ENCODE measurements at regions not wholly inside any gene's neighbourhood (a gene's known extent, or its start where the extent isn't known, plus 50 kb on each side); places are given as distances from the start of the nearest gene placed in this dataset.

DNA sequence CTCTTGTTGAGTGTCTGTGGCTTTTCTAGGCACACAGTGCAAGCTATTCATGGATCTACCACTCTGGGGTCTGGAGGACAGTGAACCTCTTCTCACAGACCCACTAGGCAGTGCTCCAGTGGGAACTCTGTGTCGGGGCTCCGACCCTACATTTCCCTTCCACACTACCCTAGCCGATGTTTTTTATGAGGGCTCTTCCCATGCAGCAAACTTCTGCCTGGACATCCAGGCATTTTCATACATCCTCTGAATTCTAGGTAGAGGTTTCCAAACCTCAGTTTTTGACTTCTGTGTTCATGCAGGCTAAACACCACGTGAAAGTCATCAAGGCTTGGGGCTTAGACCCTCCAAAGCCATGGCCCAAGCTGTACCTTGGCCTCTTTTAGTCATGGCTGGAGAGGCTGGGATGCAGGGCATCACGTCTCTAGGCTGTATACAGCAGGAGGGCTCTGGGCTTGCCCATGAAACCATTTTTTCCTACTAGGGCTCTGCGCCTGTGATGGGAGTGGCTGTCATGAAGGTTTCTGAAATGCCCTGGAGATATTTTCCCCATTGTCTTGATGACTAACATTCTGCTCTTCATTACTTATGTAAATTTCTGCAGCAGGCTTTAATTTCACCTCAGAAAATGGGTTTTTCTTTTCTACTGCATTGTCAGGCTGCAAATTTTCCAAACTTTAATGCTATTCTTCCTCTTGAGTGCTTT is 249.8 kb upstream of the CPEB2 start:
- H3K27me3 ChIP-seq (replicated peaks; ENCODE audit: insufficient read depth) = no peaks in the 10 kb centered on the region
- peaks cover 3% of the 10 kb centered on the region for H3K9me3 ChIP-seq
- no peaks in the 10 kb centered on the region for H3K4me1 ChIP-seq (ENCODE audit: control insufficient read depth in 1 of 2, low read depth in 2 of 2)
- H3K27ac ChIP-seq = no peak overlapping the region
- no peak for TF ChIP-seq CTCF (IDR thresholded peaks at IDR 0.05)
- ATAC-seq (ENCODE audit: insufficient number of reproducible peaks, low FRiP score, low read depth) (no peak), DNase-seq (ENCODE audit: low spot score) (no peak)
- H3K4me3 ChIP-seq = no peak overlapping the region
- H3K36me3 ChIP-seq = no peaks in the 10 kb centered on the region

GRCh38 chr4:14767142-14767541 is 235.1 kb upstream of the CPEB2 start:
- TF ChIP-seq CTCF (IDR thresholded peaks at IDR 0.05) = no peak
- H3K27me3 ChIP-seq (replicated peaks; ENCODE audit: insufficient read depth) = no peaks in the 10 kb centered on the region
- H3K27ac ChIP-seq = no peak overlapping the region
- no peaks in the 10 kb centered on the region for H3K36me3 ChIP-seq
- peaks cover 0 to 5% of the 10 kb centered on the region in 2 donors for H3K4me1 ChIP-seq (ENCODE audit: control insufficient read depth in 1 of 2, low read depth in 2 of 2)
- no peak for ATAC-seq (ENCODE audit: insufficient number of reproducible peaks, low FRiP score, low read depth)
- H3K9me3 ChIP-seq = no peaks in the 10 kb centered on the region
- no peak for DNase-seq (ENCODE audit: low spot score)
- H3K4me3 ChIP-seq = no peak overlapping the region

GRCh38 chr4:14768449-14768848 is 233.8 kb upstream of the CPEB2 start:
- TF ChIP-seq CTCF (IDR thresholded peaks at IDR 0.05) = no peak
- ATAC-seq (ENCODE audit: insufficient number of reproducible peaks, low FRiP score, low read depth) (no peak), DNase-seq (ENCODE audit: low spot score) (no peak)
- H3K9me3 ChIP-seq = no peaks in the 10 kb centered on the region
- no peak overlapping the region for H3K27ac ChIP-seq
- no peak overlapping the region for H3K4me3 ChIP-seq
- peaks cover 0 to 5% of the 10 kb centered on the region in 2 donors for H3K4me1 ChIP-seq (ENCODE audit: control insufficient read depth in 1 of 2, low read depth in 2 of 2)
- no peaks in the 10 kb centered on the region for H3K27me3 ChIP-seq (replicated peaks; ENCODE audit: insufficient read depth)
- H3K36me3 ChIP-seq = no peaks in the 10 kb centered on the region

DNA sequence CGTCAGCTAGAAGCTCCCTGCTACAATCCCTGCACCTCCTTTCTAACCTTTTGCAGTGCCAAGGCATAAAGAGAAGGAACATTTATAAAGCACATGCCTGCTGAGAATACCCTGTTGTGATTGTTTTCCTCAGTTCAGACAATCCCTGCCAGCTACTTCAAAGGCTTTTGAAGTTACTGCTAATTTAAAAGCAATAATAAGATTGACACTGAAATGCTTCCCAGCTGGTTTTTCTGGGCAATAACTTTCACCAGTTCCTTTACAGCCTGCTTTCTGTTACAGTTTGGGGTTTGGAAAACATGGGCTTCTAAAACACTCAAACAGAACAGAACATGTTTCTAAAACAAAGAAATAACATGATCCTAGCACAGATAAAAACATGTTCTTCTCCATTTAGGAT is 232.3 kb upstream of the CPEB2 start:
- Histone ChIP-seq H3K9me3 (no peaks in the 10 kb centered on the region), H3K4me1 (ENCODE audit: control insufficient read depth in 1 of 2, low read depth in 2 of 2) (peaks cover 0 to 5% of the 10 kb centered on the region in 2 donors), H3K4me3 (no peak overlapping the region), H3K27me3 (replicated peaks; ENCODE audit: insufficient read depth) (no peaks in the 10 kb centered on the region), H3K36me3 (no peaks in the 10 kb centered on the region), H3K27ac (no peak overlapping the region)
- DNase-seq (ENCODE audit: low spot score) (no peak), ATAC-seq (ENCODE audit: insufficient number of reproducible peaks, low FRiP score, low read depth) (no peak)
- TF ChIP-seq CTCF (IDR thresholded peaks at IDR 0.05) = no peak

DNA sequence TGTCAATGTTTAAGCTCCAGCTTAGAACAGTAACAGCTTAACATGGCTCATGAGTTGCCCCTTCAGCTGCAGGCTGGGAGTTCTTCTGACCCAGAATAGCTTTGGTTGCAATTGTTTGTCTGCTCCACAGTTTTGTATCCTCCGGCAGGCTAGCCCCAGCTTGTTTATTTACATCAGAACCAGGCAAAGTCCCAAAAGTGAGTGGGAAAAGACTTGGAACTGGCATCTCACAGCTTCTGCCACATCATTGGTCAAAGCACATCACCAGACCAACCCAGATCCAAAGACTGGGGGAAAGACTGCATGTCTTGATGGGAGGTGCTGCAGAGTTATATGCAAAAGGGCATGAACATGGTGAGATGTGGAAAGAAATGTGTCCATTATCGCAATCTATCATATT is 231.2 kb upstream of the CPEB2 start:
- no peaks in the 10 kb centered on the region for H3K27me3 ChIP-seq (replicated peaks; ENCODE audit: insufficient read depth)
- no peak for ATAC-seq (ENCODE audit: insufficient number of reproducible peaks, low FRiP score, low read depth)
- TF ChIP-seq CTCF (IDR thresholded peaks at IDR 0.05) = no peak

More for the DNA sequence above, 231.2 kb upstream of the CPEB2 start:
- Histone ChIP-seq H3K9me3 (no peaks in the 10 kb centered on the region), H3K4me3 (no peak overlapping the region), H3K4me1 (ENCODE audit: control insufficient read depth in 1 of 2, low read depth in 2 of 2) (peaks cover 0 to 5% of the 10 kb centered on the region in 2 donors), H3K27ac (no peak overlapping the region), H3K36me3 (no peaks in the 10 kb centered on the region)
- no peak for DNase-seq (ENCODE audit: low spot score)

All from thoracic aorta (tissue), 2 donors.